Lung (tissue), 11 donors: ENCODE measurements at regions not wholly inside any gene's neighbourhood (a gene's known extent, or its start where the extent isn't known, plus 50 kb on each side); places are given as distances from the start of the nearest gene placed in this dataset.
A peak's percentile ranks its signal among the peaks of the same experiment; 100 is the strongest.

ENCODE experiments used
- ATAC-seq: fragments of 200-7000 bp; cut with Tn5 transposase; one replicate; pipeline ENCODE4 v1.9.1; 2020; ENCODE audit warnings: moderate number of reproducible peaks; ENCODE audit not compliant: insufficient read depth, low FRiP score
- DNase-seq, 3 donors: peaks; one replicate each; pipeline ENCODE4 v3.0.0-alpha.2; 2013 to 2017
- H3K27ac ChIP-seq, 2 donors: one replicate each; pipeline ENCODE4 v1.5.1; 2013; ENCODE audit warnings: mild to moderate bottlenecking in 2 of 2, moderate library complexity in 2 of 2, control low read depth in 1 of 2, inconsistent platforms in 1 of 2, low read depth in 1 of 2, low read length in 1 of 2
- H3K27me3 ChIP-seq, 3 donors: one replicate each; pipeline ENCODE4 v1.5.1; 2013; ENCODE audit warnings: low read length in 2 of 3; ENCODE audit not compliant: control insufficient read depth in 3 of 3, insufficient read depth in 3 of 3
- H3K36me3 ChIP-seq, 4 donors: one replicate each; pipeline ENCODE4 v1.5.1; 2013; ENCODE audit warnings: low read length in 4 of 4, mild to moderate bottlenecking in 1 of 4, moderate library complexity in 1 of 4; ENCODE audit not compliant: control insufficient read depth in 4 of 4, insufficient read depth in 4 of 4
- H3K4me1 ChIP-seq, 5 donors: one replicate each; pipeline ENCODE4 v1.5.1; 2013; ENCODE audit warnings: low read length in 5 of 5, mild to moderate bottlenecking in 2 of 5, moderate library complexity in 1 of 5; ENCODE audit not compliant: control insufficient read depth in 5 of 5, insufficient read depth in 5 of 5
- H3K4me3 ChIP-seq: one replicate; pipeline ENCODE4 v1.5.1; 2013; ENCODE audit warnings: mild to moderate bottlenecking, control low read depth, moderate library complexity
- H3K9ac ChIP-seq, 2 donors: one replicate each; pipeline ENCODE4 v1.5.1; 2013; ENCODE audit warnings: low read length in 2 of 2, control low read depth in 1 of 2; ENCODE audit not compliant: insufficient read depth in 1 of 2
- H3K9me3 ChIP-seq, 4 donors: one replicate each; pipeline ENCODE4 v1.5.1; 2013; ENCODE audit warnings: low read length in 3 of 4, mild to moderate bottlenecking in 1 of 4, moderate library complexity in 1 of 4; ENCODE audit not compliant: control insufficient read depth in 4 of 4, insufficient read depth in 3 of 4
- WGBS, 2 donors: extraction: QIAGEN DNeasy Blood & Tissue Kit; methylation state at CpG; one replicate each; pipeline ENCODE4 v1.1.7; 2013; 5-methylcytosine and 5-hydroxymethylcytosine counted together
- TF ChIP-seq, protein P1 (sequence below): IDR thresholded peaks from 2 replicates; pipeline ENCODE4 v1.5.1; 2012; ENCODE audit warnings: mild to moderate bottlenecking; ENCODE audit errors: control extremely low read depth, extremely low read depth
- donor health status: control.
- donor health status: control.
- donor health status: Bipolar disorder and iron deficiency.
- donor health status: healthy.
- donor health status: DM: yes; HTN: yes; CAD: no.

DNA sequence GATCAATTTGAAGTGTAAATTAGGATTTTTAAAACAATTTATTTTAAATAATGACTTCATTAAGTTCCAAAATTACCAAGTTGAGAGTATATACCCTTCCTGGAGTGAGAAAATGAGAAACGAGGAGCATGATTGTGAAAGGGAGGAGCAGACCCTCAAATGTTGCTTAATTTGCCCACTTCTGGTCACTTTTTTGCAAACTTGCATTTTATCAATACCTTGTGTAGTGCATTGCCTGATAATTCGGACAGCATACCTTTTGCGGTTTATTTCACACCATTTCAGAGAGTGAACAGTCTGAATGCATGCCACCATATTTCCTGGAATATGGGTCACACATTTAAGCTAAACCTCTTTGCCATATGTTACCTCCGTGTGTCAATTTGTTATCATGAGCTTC lies 669.7 kb downstream of the RNF144A start:
- no peak overlapping the region for H3K4me3 ChIP-seq
- no peaks in the 10 kb centered on the region for H3K27me3 ChIP-seq
- no peaks in the 10 kb centered on the region for H3K4me1 ChIP-seq
- H3K27ac ChIP-seq = no peak overlapping the region
- no peaks in the 10 kb centered on the region for H3K36me3 ChIP-seq
- WGBS, 2 donors = 90 to 92% methylated on average over 4 of the region's 4 CpGs
- no peak overlapping the region for H3K9ac ChIP-seq
- DNase-seq (no peak), ATAC-seq (no peak)
- TF ChIP-seq, protein P1, sequence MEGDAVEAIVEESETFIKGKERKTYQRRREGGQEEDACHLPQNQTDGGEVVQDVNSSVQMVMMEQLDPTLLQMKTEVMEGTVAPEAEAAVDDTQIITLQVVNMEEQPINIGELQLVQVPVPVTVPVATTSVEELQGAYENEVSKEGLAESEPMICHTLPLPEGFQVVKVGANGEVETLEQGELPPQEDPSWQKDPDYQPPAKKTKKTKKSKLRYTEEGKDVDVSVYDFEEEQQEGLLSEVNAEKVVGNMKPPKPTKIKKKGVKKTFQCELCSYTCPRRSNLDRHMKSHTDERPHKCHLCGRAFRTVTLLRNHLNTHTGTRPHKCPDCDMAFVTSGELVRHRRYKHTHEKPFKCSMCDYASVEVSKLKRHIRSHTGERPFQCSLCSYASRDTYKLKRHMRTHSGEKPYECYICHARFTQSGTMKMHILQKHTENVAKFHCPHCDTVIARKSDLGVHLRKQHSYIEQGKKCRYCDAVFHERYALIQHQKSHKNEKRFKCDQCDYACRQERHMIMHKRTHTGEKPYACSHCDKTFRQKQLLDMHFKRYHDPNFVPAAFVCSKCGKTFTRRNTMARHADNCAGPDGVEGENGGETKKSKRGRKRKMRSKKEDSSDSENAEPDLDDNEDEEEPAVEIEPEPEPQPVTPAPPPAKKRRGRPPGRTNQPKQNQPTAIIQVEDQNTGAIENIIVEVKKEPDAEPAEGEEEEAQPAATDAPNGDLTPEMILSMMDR = no peak
- H3K9me3 ChIP-seq = no peaks in the 10 kb centered on the region

DNA sequence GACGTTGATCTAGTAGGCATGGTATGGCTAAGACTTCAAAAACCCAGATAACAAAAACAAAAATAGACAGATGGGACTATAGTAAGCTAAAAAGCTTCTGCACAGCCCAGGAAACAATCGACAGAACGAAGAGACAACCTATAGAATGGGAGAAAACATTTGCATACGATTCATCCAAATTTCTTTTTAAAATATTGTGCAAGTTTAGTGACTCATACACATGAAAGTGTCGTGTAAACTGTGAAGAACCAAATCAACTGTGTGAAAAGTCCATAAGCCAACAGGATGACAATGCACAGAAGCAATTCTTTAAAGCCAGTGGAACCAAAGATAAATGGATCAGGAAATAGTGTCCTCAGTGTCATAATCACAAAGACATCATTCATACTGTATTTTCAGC lies 671.1 kb downstream of the RNF144A start:
- Histone ChIP-seq H3K36me3 (no peaks in the 10 kb centered on the region), H3K27ac (no peak overlapping the region), H3K9me3 (no peaks in the 10 kb centered on the region), H3K9ac (no peak overlapping the region), H3K4me1 (no peaks in the 10 kb centered on the region), H3K27me3 (no peaks in the 10 kb centered on the region), H3K4me3 (no peak overlapping the region)
- TF ChIP-seq, protein P1 = no peak
- ATAC-seq (no peak), DNase-seq (no peak)
- WGBS, 2 donors = 73 to 75% methylated on average over 5 of the region's 5 CpGs

DNA sequence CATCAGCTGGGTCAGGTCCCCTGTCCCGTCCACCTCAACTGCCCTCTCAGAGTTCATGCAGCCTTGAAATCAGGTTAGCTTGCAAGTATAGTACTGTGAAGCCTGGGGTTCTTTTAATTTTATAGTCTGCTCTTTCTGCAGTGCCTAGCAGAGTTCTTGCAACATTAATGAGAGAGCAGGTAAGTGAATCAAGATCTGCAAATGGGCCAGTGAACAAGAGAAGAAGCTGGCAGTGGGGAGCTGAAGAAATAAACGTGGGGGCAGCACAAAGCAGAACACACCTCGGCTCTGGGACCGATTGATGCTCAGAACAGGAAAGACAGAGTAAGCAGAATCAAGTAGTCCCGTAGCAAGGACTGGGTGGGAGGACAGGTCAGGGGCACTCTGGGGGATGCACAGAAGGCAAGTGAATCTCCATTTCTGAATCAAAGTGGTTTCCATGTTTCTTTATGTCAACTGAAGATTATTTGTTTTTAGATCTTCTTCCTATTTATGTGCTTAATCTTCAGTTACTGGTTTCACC lies 675.5 kb downstream of the RNF144A start:
- H3K9me3 ChIP-seq = no peaks in the 10 kb centered on the region
- no peak overlapping the region for H3K27ac ChIP-seq
- H3K4me1 ChIP-seq = no peaks in the 10 kb centered on the region
- no peaks in the 10 kb centered on the region for H3K36me3 ChIP-seq
- H3K27me3 ChIP-seq = no peaks in the 10 kb centered on the region
- no peak for DNase-seq
- no peak for ATAC-seq
- TF ChIP-seq, protein P1 = no peak
- no peak overlapping the region for H3K9ac ChIP-seq
- H3K4me3 ChIP-seq = no peak overlapping the region
- WGBS, 2 donors = 71 to 72% methylated on average over 5 of the region's 5 CpGs

DNA sequence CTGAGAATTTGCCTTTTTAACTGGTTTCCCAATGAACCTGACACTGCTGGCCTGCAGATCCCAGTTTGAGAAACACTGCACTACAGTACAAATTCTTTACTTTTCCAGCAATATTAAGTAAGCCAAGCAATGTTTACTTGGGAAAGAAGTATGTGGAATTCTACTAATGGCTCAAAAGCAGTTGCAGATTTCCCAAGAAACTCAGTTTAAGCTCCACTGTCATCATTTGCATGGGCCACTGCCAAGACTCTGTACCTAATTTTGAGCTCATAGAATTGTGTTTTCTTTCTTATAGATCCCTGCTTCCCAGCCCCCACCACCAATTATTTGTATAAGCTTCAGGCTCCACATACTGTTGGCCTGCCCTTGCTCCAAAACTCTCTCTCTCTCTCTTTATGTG lies 676.1 kb downstream of the RNF144A start:
- H3K4me3 ChIP-seq = no peak overlapping the region
- TF ChIP-seq, protein P1 = no peak
- H3K27me3 ChIP-seq = no peaks in the 10 kb centered on the region
- no peak overlapping the region for H3K27ac ChIP-seq
- ATAC-seq = no peak
- DNase-seq = peak; percentile 32 to 58 (median 44)
- H3K9me3 ChIP-seq = no peaks in the 10 kb centered on the region
- no peak overlapping the region for H3K9ac ChIP-seq
- no peaks in the 10 kb centered on the region for H3K4me1 ChIP-seq
- no peaks in the 10 kb centered on the region for H3K36me3 ChIP-seq
